Neural cell (in vitro differentiated cells): ENCODE measurements at regions not wholly inside any gene's neighbourhood (a gene's known extent, or its start where the extent isn't known, plus 50 kb on each side); places are given as distances from the start of the nearest gene placed in this dataset.

Experiments
- EZH2 ChIP-seq: fragments of 200-600, 300-800 bp; shearing (Covaris generic), sonication (generic); IDR thresholded peaks from 2 replicates; pipeline ENCODE4 v1.6.1; 2014; ENCODE audit warnings: antibody characterized with exemption, low read length, borderline replicate concordance, mild to moderate bottlenecking; ENCODE audit not compliant: insufficient read depth, poor library complexity, severe bottlenecking
- TF ChIP-seq, protein P1 (sequence below): fragments of 450-650 bp; IDR thresholded peaks from 2 replicates; pipeline ENCODE4 v1.5.1; 2014; ENCODE audit warnings: antibody characterized with exemption, mild to moderate bottlenecking, moderate library complexity; ENCODE audit not compliant: poor library complexity, severe bottlenecking
- TF ChIP-seq, protein P2 (sequence below): IDR thresholded peaks from 2 replicates; pipeline ENCODE4 v1.6.1; 2012; ENCODE audit warnings: borderline replicate concordance

DNA sequence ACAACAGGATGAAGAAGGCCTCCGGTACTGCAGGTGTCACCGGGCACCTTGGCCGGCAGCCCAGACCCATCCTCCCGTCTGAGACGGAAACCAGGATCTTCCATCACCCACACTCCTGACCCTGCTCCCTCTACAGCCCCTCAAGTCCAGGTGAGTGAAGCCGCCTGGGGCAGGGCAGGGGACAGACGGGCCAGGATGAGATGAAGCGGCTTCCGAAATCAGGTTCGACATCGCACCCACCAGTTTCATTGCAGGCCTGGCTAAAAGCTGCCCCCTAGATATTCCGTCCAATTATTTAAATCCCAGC, 639.1 kb downstream of the TBC1D22A start:
- TF ChIP-seq, protein P1, sequence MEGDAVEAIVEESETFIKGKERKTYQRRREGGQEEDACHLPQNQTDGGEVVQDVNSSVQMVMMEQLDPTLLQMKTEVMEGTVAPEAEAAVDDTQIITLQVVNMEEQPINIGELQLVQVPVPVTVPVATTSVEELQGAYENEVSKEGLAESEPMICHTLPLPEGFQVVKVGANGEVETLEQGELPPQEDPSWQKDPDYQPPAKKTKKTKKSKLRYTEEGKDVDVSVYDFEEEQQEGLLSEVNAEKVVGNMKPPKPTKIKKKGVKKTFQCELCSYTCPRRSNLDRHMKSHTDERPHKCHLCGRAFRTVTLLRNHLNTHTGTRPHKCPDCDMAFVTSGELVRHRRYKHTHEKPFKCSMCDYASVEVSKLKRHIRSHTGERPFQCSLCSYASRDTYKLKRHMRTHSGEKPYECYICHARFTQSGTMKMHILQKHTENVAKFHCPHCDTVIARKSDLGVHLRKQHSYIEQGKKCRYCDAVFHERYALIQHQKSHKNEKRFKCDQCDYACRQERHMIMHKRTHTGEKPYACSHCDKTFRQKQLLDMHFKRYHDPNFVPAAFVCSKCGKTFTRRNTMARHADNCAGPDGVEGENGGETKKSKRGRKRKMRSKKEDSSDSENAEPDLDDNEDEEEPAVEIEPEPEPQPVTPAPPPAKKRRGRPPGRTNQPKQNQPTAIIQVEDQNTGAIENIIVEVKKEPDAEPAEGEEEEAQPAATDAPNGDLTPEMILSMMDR, result no peak
- no peak for TF ChIP-seq EZH2
- TF ChIP-seq, protein P2, sequence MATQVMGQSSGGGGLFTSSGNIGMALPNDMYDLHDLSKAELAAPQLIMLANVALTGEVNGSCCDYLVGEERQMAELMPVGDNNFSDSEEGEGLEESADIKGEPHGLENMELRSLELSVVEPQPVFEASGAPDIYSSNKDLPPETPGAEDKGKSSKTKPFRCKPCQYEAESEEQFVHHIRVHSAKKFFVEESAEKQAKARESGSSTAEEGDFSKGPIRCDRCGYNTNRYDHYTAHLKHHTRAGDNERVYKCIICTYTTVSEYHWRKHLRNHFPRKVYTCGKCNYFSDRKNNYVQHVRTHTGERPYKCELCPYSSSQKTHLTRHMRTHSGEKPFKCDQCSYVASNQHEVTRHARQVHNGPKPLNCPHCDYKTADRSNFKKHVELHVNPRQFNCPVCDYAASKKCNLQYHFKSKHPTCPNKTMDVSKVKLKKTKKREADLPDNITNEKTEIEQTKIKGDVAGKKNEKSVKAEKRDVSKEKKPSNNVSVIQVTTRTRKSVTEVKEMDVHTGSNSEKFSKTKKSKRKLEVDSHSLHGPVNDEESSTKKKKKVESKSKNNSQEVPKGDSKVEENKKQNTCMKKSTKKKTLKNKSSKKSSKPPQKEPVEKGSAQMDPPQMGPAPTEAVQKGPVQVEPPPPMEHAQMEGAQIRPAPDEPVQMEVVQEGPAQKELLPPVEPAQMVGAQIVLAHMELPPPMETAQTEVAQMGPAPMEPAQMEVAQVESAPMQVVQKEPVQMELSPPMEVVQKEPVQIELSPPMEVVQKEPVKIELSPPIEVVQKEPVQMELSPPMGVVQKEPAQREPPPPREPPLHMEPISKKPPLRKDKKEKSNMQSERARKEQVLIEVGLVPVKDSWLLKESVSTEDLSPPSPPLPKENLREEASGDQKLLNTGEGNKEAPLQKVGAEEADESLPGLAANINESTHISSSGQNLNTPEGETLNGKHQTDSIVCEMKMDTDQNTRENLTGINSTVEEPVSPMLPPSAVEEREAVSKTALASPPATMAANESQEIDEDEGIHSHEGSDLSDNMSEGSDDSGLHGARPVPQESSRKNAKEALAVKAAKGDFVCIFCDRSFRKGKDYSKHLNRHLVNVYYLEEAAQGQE, result no peak
